Panc1 (cell line): ENCODE measurements at regions not wholly inside any gene's neighbourhood (a gene's known extent, or its start where the extent isn't known, plus 50 kb on each side); places are given as distances from the start of the nearest gene placed in this dataset.

Experiments
- ATAC-seq: fragments of 200-7000 bp; cut with Tn5 transposase; 2 replicates; pipeline ENCODE4 v1.9.1; 2020; ENCODE audit warnings: mild to moderate bottlenecking, moderate library complexity
- BruUV-seq: library from RNA; stranded (reverse); fragments of 400-500 nt; replicated peaks from 2 replicates; lab custom pipeline; 2021; lab: Mats Ljungman, UMichigan
- CTCF ChIA-PET: fragments of 300-600 bp; sonication (Branson Sonifier 250); formaldehyde crosslinking; loops from one replicate; lab custom pipeline; 2022; ENCODE audit warnings: antibody characterized with exemption; lab: Charles Lee
- POLR2A ChIA-PET: fragments of 300-600 bp; sonication (Branson Sonifier 250); formaldehyde crosslinking; loops from one replicate; lab custom pipeline; 2022; ENCODE audit warnings: antibody characterized with exemption; lab: Charles Lee
- DNase-seq: peaks from one replicate; pipeline ENCODE4 v3.0.0-alpha.2; 2010; ENCODE audit warnings: low read depth, low spot score
- H3K27ac ChIP-seq: 2 replicates; pipeline ENCODE4 v1.5.1; 2011; ENCODE audit warnings: mild to moderate bottlenecking, low read length, inconsistent platforms
- H3K27me3 ChIP-seq: fragments of 200-500 bp; sonication (Bioruptor generic); 2 replicates; pipeline ENCODE4 v1.6.0; 2014; ENCODE audit warnings: low read length, inconsistent platforms; ENCODE audit not compliant: control insufficient read depth, insufficient read depth
- H3K36me3 ChIP-seq: fragments of 200-500 bp; sonication (Bioruptor generic); 2 replicates; pipeline ENCODE4 v1.5.1; 2014; ENCODE audit warnings: inconsistent platforms, mild to moderate bottlenecking, low read length, moderate library complexity; ENCODE audit not compliant: control insufficient read depth, insufficient read depth
- H3K4me1 ChIP-seq: 2 replicates; pipeline ENCODE4 v1.5.1; 2011; ENCODE audit warnings: inconsistent platforms, mild to moderate bottlenecking, low read length, moderate library complexity; ENCODE audit not compliant: control insufficient read depth, insufficient read depth
- H3K4me3 ChIP-seq, 2 experiments: 2 replicates each; pipeline ENCODE4 v1.5.1; 2011 to 2012; ENCODE audit warnings: low read depth in 2 of 2, low read length in 2 of 2, mild to moderate bottlenecking in 2 of 2, inconsistent platforms in 1 of 2, moderate library complexity in 1 of 2
- H3K9me3 ChIP-seq: fragments of 200-500 bp; sonication (Bioruptor generic); 2 replicates; pipeline ENCODE4 v1.5.1; 2014; ENCODE audit warnings: low read depth, mild to moderate bottlenecking, inconsistent platforms, low read length, moderate library complexity; ENCODE audit not compliant: control insufficient read depth, insufficient read depth
- POLR2AphosphoS5 ChIP-seq: IDR thresholded peaks from 2 replicates; pipeline ENCODE4 v1.6.1; 2012; ENCODE audit warnings: mild to moderate bottlenecking, low read depth, low read length, moderate library complexity
- SIN3A ChIP-seq: IDR thresholded peaks from 2 replicates; pipeline ENCODE4 v1.6.1; 2012; ENCODE audit warnings: low read depth, mild to moderate bottlenecking, low read length, moderate library complexity, borderline replicate concordance; ENCODE audit not compliant: insufficient read depth
- TCF7L2 ChIP-seq: IDR thresholded peaks from 2 replicates; pipeline ENCODE4 v1.6.1; 2011; ENCODE audit warnings: mild to moderate bottlenecking, low read depth, low read length, inconsistent platforms
- in situ Hi-C: cut with HindIII; loops from 2 replicates; pipeline ENCODE4 v1.10.0; 2016; ENCODE audit warnings: low sequenced_read_pairs, low pct_unique_long_range_greater_than_20kb
- intact Hi-C: fragments of 100-400 bp; cut with micrococcal nuclease; formaldehyde crosslinking; loops from one replicate; pipeline ENCODE4 v1.10.0; 2022; ENCODE audit not compliant: unreplicated experiment
- TF ChIP-seq, protein P1 (sequence below), 2 experiments: IDR thresholded peaks; 2 replicates each; pipeline ENCODE4 v1.6.1; 2011 to 2012; ENCODE audit warnings: low read depth in 2 of 2, control low read depth in 1 of 2, low read length in 1 of 2, mild to moderate bottlenecking in 1 of 2, moderate library complexity in 1 of 2; ENCODE audit not compliant: insufficient read depth in 1 of 2
- TF ChIP-seq, protein P2 (sequence below): fragments of 450-650 bp; IDR thresholded peaks from 2 replicates; pipeline ENCODE4 v1.5.1; 2017; ENCODE audit warnings: mild to moderate bottlenecking

DNA sequence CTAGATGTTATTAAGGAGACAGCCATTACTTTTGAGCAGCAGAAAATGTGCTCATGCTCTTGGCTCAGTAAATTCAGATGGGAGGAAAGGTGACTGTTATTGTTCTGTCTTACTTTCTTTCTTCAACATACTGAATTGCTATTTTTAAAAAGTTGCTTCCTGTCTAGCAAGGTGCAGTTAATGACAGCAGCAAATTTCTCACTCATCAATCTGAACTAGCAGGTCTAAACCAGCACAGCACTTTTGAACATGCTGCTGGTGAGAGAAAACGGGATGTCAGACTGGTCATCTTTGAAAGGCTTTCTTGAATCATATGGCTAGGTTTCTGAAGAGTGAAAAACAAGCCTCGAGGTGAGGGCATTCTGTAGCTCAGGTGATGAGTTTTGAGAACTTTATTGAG is 384.7 kb downstream of the MFSD1 start:
- Histone ChIP-seq H3K27me3 (no peaks in the 10 kb centered on the region), H3K9me3 (no peaks in the 10 kb centered on the region), H3K36me3 (no peaks in the 10 kb centered on the region), H3K4me1 (no peaks in the 10 kb centered on the region; the same call in 1 of the 2 replicates), H3K27ac (no peak overlapping the region), H3K4me3 (no peak overlapping the region)
- no peak for ATAC-seq
- ChIA-PET POLR2A (no interaction called here), CTCF (no interaction called here)
- intact Hi-C loops (no loop called here), in situ Hi-C loops (no loop called here)
- TF ChIP-seq POLR2AphosphoS5 = no peak
- TF ChIP-seq, protein P1, sequence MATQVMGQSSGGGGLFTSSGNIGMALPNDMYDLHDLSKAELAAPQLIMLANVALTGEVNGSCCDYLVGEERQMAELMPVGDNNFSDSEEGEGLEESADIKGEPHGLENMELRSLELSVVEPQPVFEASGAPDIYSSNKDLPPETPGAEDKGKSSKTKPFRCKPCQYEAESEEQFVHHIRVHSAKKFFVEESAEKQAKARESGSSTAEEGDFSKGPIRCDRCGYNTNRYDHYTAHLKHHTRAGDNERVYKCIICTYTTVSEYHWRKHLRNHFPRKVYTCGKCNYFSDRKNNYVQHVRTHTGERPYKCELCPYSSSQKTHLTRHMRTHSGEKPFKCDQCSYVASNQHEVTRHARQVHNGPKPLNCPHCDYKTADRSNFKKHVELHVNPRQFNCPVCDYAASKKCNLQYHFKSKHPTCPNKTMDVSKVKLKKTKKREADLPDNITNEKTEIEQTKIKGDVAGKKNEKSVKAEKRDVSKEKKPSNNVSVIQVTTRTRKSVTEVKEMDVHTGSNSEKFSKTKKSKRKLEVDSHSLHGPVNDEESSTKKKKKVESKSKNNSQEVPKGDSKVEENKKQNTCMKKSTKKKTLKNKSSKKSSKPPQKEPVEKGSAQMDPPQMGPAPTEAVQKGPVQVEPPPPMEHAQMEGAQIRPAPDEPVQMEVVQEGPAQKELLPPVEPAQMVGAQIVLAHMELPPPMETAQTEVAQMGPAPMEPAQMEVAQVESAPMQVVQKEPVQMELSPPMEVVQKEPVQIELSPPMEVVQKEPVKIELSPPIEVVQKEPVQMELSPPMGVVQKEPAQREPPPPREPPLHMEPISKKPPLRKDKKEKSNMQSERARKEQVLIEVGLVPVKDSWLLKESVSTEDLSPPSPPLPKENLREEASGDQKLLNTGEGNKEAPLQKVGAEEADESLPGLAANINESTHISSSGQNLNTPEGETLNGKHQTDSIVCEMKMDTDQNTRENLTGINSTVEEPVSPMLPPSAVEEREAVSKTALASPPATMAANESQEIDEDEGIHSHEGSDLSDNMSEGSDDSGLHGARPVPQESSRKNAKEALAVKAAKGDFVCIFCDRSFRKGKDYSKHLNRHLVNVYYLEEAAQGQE (IDR thresholded peaks at IDR 0.05; ENCODE audit: insufficient read depth in 1 of 2, low read depth in 2 of 2, low read length in 1 of 2) = no peak
- no peak for TF ChIP-seq SIN3A
- TF ChIP-seq, protein P2, sequence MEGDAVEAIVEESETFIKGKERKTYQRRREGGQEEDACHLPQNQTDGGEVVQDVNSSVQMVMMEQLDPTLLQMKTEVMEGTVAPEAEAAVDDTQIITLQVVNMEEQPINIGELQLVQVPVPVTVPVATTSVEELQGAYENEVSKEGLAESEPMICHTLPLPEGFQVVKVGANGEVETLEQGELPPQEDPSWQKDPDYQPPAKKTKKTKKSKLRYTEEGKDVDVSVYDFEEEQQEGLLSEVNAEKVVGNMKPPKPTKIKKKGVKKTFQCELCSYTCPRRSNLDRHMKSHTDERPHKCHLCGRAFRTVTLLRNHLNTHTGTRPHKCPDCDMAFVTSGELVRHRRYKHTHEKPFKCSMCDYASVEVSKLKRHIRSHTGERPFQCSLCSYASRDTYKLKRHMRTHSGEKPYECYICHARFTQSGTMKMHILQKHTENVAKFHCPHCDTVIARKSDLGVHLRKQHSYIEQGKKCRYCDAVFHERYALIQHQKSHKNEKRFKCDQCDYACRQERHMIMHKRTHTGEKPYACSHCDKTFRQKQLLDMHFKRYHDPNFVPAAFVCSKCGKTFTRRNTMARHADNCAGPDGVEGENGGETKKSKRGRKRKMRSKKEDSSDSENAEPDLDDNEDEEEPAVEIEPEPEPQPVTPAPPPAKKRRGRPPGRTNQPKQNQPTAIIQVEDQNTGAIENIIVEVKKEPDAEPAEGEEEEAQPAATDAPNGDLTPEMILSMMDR = no peak
- TF ChIP-seq TCF7L2 = no peak
- no TSS peak for BruUV-seq
- DNase-seq = no peak

DNA sequence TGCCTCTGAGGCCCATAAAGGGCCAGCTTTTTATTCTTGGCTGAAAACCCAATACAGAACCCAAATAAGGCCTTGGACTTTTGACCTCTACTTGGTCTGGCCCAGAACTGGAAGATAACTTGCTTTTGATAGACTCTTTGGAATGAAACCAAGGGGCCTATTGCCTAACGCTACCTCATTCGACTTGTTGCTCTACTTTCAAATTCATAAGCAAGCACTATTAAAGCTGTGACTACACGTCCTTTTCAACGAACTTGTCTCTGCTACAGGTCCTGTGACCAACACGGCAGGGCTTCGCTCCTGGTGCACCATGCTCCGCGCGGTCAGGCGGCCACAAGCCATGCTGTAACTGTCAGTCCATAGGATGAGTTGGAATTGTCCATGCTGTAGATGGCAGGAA is 385.4 kb downstream of the MFSD1 start:
- ATAC-seq = no peak
- Histone ChIP-seq H3K4me1 (no peaks in the 10 kb centered on the region; the same call in 1 of the 2 replicates), H3K36me3 (no peaks in the 10 kb centered on the region), H3K4me3 (no peak overlapping the region), H3K27ac (no peak overlapping the region), H3K27me3 (no peaks in the 10 kb centered on the region), H3K9me3 (no peaks in the 10 kb centered on the region)
- POLR2A ChIA-PET = no interaction called here
- intact Hi-C loops = no loop called here
- no TSS peak for BruUV-seq
- no peak for TF ChIP-seq POLR2AphosphoS5
- TF ChIP-seq, protein P2 = no peak
- no peak for TF ChIP-seq TCF7L2
- TF ChIP-seq, protein P1 (IDR thresholded peaks at IDR 0.05; ENCODE audit: insufficient read depth in 1 of 2, low read depth in 2 of 2, low read length in 1 of 2) = no peak
- TF ChIP-seq SIN3A = no peak
- in situ Hi-C loops = no loop called here
- DNase-seq = no peak
- CTCF ChIA-PET = no interaction called here
